MM.1S (cell line): ENCODE measurements at regions not wholly inside any gene's neighbourhood (a gene's known extent, or its start where the extent isn't known, plus 50 kb on each side); places are given as distances from the start of the nearest gene placed in this dataset.

ENCODE experiments used
- DNase-seq: peaks from one replicate; pipeline ENCODE4 v3.0.0-alpha.2; 2015
- H2AFZ ChIP-seq: fragments of 300-600 bp; sonication (generic); 2 replicates; pipeline ENCODE4 v1.6.0; 2016; ENCODE audit warnings: antibody characterized with exemption, low read length
- H3F3A ChIP-seq: fragments of 300-600 bp; sonication (generic); 2 replicates; pipeline ENCODE4 v1.6.1; 2016; ENCODE audit warnings: mild to moderate bottlenecking, antibody characterized with exemption, low read length, moderate library complexity, mixed read lengths; ENCODE audit not compliant: insufficient read depth
- H3K27ac ChIP-seq: fragments of 300-600 bp; sonication (generic); 2 replicates; pipeline ENCODE4 v1.5.1; 2016; ENCODE audit warnings: mild to moderate bottlenecking, low read length
- H3K27me3 ChIP-seq: fragments of 300-600 bp; sonication (generic); replicated peaks from 2 replicates; pipeline ENCODE4 v1.6.0; 2016; ENCODE audit warnings: low read length; ENCODE audit not compliant: insufficient read depth
- H3K36me3 ChIP-seq: fragments of 300-600 bp; sonication (generic); replicated peaks from 2 replicates; pipeline ENCODE4 v1.6.1; 2016; ENCODE audit warnings: mild to moderate bottlenecking, low read length, mixed read lengths; ENCODE audit not compliant: insufficient read depth
- H3K4me1 ChIP-seq: fragments of 300-600 bp; sonication (generic); 2 replicates; pipeline ENCODE4 v1.6.1; 2016; ENCODE audit warnings: low read length, mixed read lengths
- H3K4me2 ChIP-seq: fragments of 300-600 bp; sonication (generic); 2 replicates; pipeline ENCODE4 v1.6.0; 2016; ENCODE audit warnings: low read depth, low read length
- H3K4me3 ChIP-seq: fragments of 300-600 bp; sonication (generic); 2 replicates; pipeline ENCODE4 v1.5.1; 2016; ENCODE audit warnings: low read length, mixed read lengths
- H3K79me2 ChIP-seq: fragments of 300-600 bp; sonication (generic); 2 replicates; pipeline ENCODE4 v1.6.1; 2016; ENCODE audit warnings: mixed run types, low read length, mixed read lengths
- H3K9ac ChIP-seq: fragments of 300-600 bp; sonication (generic); 2 replicates; pipeline ENCODE4 v1.6.1; 2016; ENCODE audit warnings: low read length, mixed read lengths
- H3K9me2 ChIP-seq: fragments of 300-600 bp; sonication (generic); replicated peaks from 2 replicates; pipeline ENCODE4 v1.6.1; 2016; ENCODE audit warnings: mild to moderate bottlenecking, low read length, mixed read lengths; ENCODE audit not compliant: insufficient read depth
- H3K9me3 ChIP-seq: fragments of 300-600 bp; sonication (generic); replicated peaks from 2 replicates; pipeline ENCODE4 v1.6.1; 2016; ENCODE audit warnings: mild to moderate bottlenecking, low read length, mixed read lengths; ENCODE audit not compliant: insufficient read depth
- H4K20me1 ChIP-seq: fragments of 300-600 bp; sonication (generic); 2 replicates; pipeline ENCODE4 v1.6.1; 2016; ENCODE audit warnings: mild to moderate bottlenecking, low read length, moderate library complexity, mixed read lengths; ENCODE audit not compliant: insufficient read depth
- CTCF ChIP-seq: fragments of 300-600 bp; sonication (generic); IDR thresholded peaks from 2 replicates; pipeline ENCODE4 v1.5.1; 2016; ENCODE audit warnings: antibody characterized with exemption, low read length, mixed read lengths
- EZH2 ChIP-seq: fragments of 300-600 bp; sonication (generic); optimal IDR thresholded peaks from 2 replicates; pipeline ENCODE3; 2017; ENCODE audit warnings: low read depth, mild to moderate bottlenecking, antibody characterized with exemption, low read length, mixed read lengths
- EZH2phosphoT487 ChIP-seq: fragments of 300-600 bp; sonication (generic); IDR thresholded peaks from 2 replicates; pipeline ENCODE4 v1.6.1; 2018; ENCODE audit warnings: antibody characterized with exemption, low read length

GRCh38 chr7:20083781-20084180 is 133.4 kb downstream of the MACC1 start:
- H3K79me2 ChIP-seq, result no peaks in the 10 kb centered on the region

GRCh38 chr7:20079080-20079479 is 138.1 kb downstream of the MACC1 start:
- Histone ChIP-seq H3K9ac (no peak overlapping the region), H4K20me1 (no peaks in the 10 kb centered on the region), H2AFZ (no peak overlapping the region), H3K4me3 (no peak overlapping the region), H3K9me3 (no peaks in the 10 kb centered on the region), H3F3A (no peaks in the 10 kb centered on the region), H3K9me2 (no peaks in the 10 kb centered on the region), H3K4me2 (no peak overlapping the region), H3K4me1 (no peaks in the 10 kb centered on the region), H3K27ac (no peak overlapping the region), H3K36me3 (no peaks in the 10 kb centered on the region), H3K27me3 (no peaks in the 10 kb centered on the region), H3K79me2 (no peaks in the 10 kb centered on the region)
- no peak for TF ChIP-seq EZH2
- no peak for TF ChIP-seq CTCF
- TF ChIP-seq EZH2phosphoT487, result no peak
- DNase-seq, result no peak

More at GRCh38 chr7:20083781-20084180, 133.4 kb downstream of the MACC1 start:
- no peaks in the 10 kb centered on the region for H3K9me2 ChIP-seq
- H3K4me1 ChIP-seq, result no peaks in the 10 kb centered on the region
- no peak for TF ChIP-seq CTCF
- H3K27ac ChIP-seq, result no peak overlapping the region
- H3K4me2 ChIP-seq, result no peak overlapping the region
- no peaks in the 10 kb centered on the region for H3K27me3 ChIP-seq
- H3K4me3 ChIP-seq, result no peak overlapping the region
- no peaks in the 10 kb centered on the region for H4K20me1 ChIP-seq
- no peak for DNase-seq
- H2AFZ ChIP-seq, result no peak overlapping the region
- no peaks in the 10 kb centered on the region for H3F3A ChIP-seq
- H3K36me3 ChIP-seq, result no peaks in the 10 kb centered on the region
- no peaks in the 10 kb centered on the region for H3K9me3 ChIP-seq
- H3K9ac ChIP-seq, result no peak overlapping the region

- Histone ChIP-seq H4K20me1 (no peaks in the 10 kb centered on the region), H3K4me2 (no peak overlapping the region), H3K36me3 (no peaks in the 10 kb centered on the region), H3K9me3 (no peaks in the 10 kb centered on the region), H3K27me3 (no peaks in the 10 kb centered on the region), H3K27ac (no peak overlapping the region), H2AFZ (no peak overlapping the region), H3K9me2 (no peaks in the 10 kb centered on the region), H3K4me3 (no peak overlapping the region), H3K9ac (no peak overlapping the region), H3K79me2 (no peaks in the 10 kb centered on the region), H3K4me1 (no peaks in the 10 kb centered on the region), H3F3A (no peaks in the 10 kb centered on the region)
- TF ChIP-seq CTCF, result no peak
- no peak for TF ChIP-seq EZH2
- TF ChIP-seq EZH2phosphoT487, result no peak
- no peak for DNase-seq
These were observed 140.3 kb downstream of the MACC1 start for GRCh38 chr7:20076835-20077234.
